SK-N-SH treated with all-trans-retinoic acid at 6 μM for 48 hours (cell line): ENCODE measurements at regions not wholly inside any gene's neighbourhood (a gene's known extent, or its start where the extent isn't known, plus 50 kb on each side); places are given as distances from the start of the nearest gene placed in this dataset.

Experiments used
- ARNTL ChIP-seq: fragments of 450-650 bp; formaldehyde crosslinking; IDR thresholded peaks from 2 replicates; pipeline ENCODE4 v1.5.0; 2020; ENCODE audit warnings: low read depth, mild to moderate bottlenecking, moderate library complexity, borderline replicate concordance
- BACH2 ChIP-seq: fragments of 250-450 bp; sonication (Bioruptor Pico); IDR thresholded peaks from 2 replicates; pipeline ENCODE4 v1.9.0; 2021; ENCODE audit warnings: mild to moderate bottlenecking, borderline replicate concordance
- OSR1 ChIP-seq: fragments of 250-450 bp; sonication (Bioruptor Pico); IDR thresholded peaks from 2 replicates; pipeline ENCODE4 v1.8.0; 2022; ENCODE audit warnings: moderate library complexity, mild to moderate bottlenecking, inconsistent platforms
- PPARA ChIP-seq: fragments of 250-450 bp; sonication (Bioruptor Pico); IDR thresholded peaks from 2 replicates; pipeline ENCODE4 v1.5.0; 2020; ENCODE audit warnings: mild to moderate bottlenecking, borderline replicate concordance
- RARB ChIP-seq: fragments of 250-450 bp; sonication (Bioruptor Pico); IDR thresholded peaks from 2 replicates; pipeline ENCODE4 v1.8.0; 2021; ENCODE audit warnings: mild to moderate bottlenecking, moderate library complexity
- SNAI2 ChIP-seq: fragments of 250-450 bp; sonication (Bioruptor Pico); IDR thresholded peaks from 2 replicates; pipeline ENCODE4 v1.5.0; 2020; ENCODE audit warnings: mild to moderate bottlenecking, moderate library complexity
- ZFP3 ChIP-seq: fragments of 250-450 bp; sonication (Bioruptor Pico); IDR thresholded peaks from 2 replicates; pipeline ENCODE4 v1.5.0; 2020; ENCODE audit warnings: mild to moderate bottlenecking, moderate library complexity
- ZFP30 ChIP-seq: fragments of 450-650 bp; formaldehyde crosslinking; IDR thresholded peaks from 2 replicates; pipeline ENCODE4 v1.5.0; 2022; ENCODE audit warnings: mild to moderate bottlenecking, moderate library complexity
- ZNF565 ChIP-seq: fragments of 450-650 bp; formaldehyde crosslinking; conservative IDR thresholded peaks from 2 replicates; pipeline ENCODE4 v1.5.0; 2020; ENCODE audit warnings: low read depth, mild to moderate bottlenecking, moderate library complexity
- ZNF8 ChIP-seq: fragments of 450-650 bp; formaldehyde crosslinking; IDR thresholded peaks from 2 replicates; pipeline ENCODE4 v1.5.0; 2020; ENCODE audit warnings: mild to moderate bottlenecking, moderate library complexity
- TF ChIP-seq, protein P1 (sequence below): fragments of 250-450 bp; sonication (Bioruptor Pico); IDR thresholded peaks from 2 replicates; pipeline ENCODE4 v1.8.0; 2021; ENCODE audit warnings: low read depth, mild to moderate bottlenecking, moderate library complexity, borderline replicate concordance
- TF ChIP-seq, protein P2 (sequence below): fragments of 250-450 bp; sonication (Bioruptor Pico); IDR thresholded peaks from 2 replicates; pipeline ENCODE4 v1.8.0; 2020; ENCODE audit warnings: mild to moderate bottlenecking, moderate library complexity, borderline replicate concordance

DNA sequence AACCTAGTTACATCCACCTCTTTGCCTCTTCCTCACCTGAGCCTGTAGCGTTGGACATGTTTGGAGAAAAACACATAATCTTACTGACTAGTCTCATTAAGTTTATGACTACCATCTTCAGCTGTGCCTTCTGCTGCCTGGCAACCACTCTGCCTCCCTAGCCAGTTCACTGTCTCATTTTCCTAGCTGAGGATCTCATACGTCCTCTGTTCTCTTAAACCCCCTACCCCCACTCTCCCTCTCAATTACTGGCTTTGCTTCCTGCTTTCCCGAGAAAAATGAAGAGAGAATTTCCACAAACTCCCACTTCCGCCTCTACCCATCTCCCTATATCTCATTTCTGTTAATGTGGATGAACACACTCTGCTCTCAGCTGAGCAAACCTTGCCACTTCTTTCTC, 239.3 kb upstream of the POU2AF2 start:
- TF ChIP-seq, protein P1, sequence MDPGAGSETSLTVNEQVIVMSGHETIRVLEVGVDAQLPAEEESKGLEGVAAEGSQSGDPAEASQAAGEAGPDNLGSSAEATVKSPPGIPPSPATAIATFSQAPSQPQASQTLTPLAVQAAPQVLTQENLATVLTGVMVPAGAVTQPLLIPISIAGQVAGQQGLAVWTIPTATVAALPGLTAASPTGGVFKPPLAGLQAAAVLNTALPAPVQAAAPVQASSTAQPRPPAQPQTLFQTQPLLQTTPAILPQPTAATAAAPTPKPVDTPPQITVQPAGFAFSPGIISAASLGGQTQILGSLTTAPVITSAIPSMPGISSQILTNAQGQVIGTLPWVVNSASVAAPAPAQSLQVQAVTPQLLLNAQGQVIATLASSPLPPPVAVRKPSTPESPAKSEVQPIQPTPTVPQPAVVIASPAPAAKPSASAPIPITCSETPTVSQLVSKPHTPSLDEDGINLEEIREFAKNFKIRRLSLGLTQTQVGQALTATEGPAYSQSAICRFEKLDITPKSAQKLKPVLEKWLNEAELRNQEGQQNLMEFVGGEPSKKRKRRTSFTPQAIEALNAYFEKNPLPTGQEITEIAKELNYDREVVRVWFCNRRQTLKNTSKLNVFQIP (CRISPR knock-in tag) = no peak
- TF ChIP-seq ZNF8 (CRISPR knock-in tag) (no peak), ZFP30 (no peak), PPARA (CRISPR knock-in tag) (no peak), OSR1 (CRISPR knock-in tag) (no peak), RARB (CRISPR knock-in tag) (no peak), ZNF565 (no peak), ZFP3 (CRISPR knock-in tag) (no peak), ARNTL (CRISPR knock-in tag) (no peak), SNAI2 (no peak), BACH2 (no peak)
- TF ChIP-seq, protein P2, sequence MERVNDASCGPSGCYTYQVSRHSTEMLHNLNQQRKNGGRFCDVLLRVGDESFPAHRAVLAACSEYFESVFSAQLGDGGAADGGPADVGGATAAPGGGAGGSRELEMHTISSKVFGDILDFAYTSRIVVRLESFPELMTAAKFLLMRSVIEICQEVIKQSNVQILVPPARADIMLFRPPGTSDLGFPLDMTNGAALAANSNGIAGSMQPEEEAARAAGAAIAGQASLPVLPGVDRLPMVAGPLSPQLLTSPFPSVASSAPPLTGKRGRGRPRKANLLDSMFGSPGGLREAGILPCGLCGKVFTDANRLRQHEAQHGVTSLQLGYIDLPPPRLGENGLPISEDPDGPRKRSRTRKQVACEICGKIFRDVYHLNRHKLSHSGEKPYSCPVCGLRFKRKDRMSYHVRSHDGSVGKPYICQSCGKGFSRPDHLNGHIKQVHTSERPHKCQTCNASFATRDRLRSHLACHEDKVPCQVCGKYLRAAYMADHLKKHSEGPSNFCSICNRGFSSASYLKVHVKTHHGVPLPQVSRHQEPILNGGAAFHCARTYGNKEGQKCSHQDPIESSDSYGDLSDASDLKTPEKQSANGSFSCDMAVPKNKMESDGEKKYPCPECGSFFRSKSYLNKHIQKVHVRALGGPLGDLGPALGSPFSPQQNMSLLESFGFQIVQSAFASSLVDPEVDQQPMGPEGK = no peak
